SK-N-SH (cell line): ENCODE measurements at regions not wholly inside any gene's neighbourhood (a gene's known extent, or its start where the extent isn't known, plus 50 kb on each side); places are given as distances from the start of the nearest gene placed in this dataset.

Source experiments
- CTCF ChIA-PET: fragments of 300-600, 350-600 bp; formaldehyde crosslinking; extraction: SDS; loops from one replicate; lab custom pipeline; 2021; lab: Yijun Ruan, JAX
- POLR2A ChIA-PET: fragments of 350-600 bp; sonication (Branson Sonifier 250); formaldehyde crosslinking; extraction: SDS; loops from one replicate; lab custom pipeline; 2020; ENCODE audit warnings: antibody characterized with exemption, inconsistent platforms; lab: Yijun Ruan, JAX
- DNase-seq: peaks from one replicate; pipeline ENCODE4 v3.0.0; 2012
- H2AFZ ChIP-seq: fragments of 200-600 bp; sonication (generic); 2 replicates; pipeline ENCODE4 v1.8.1; 2016; ENCODE audit warnings: antibody characterized with exemption, mild to moderate bottlenecking, low read depth
- H3F3A ChIP-seq: fragments of 200-600 bp; sonication (generic); replicated peaks from 2 replicates; pipeline ENCODE3; 2016; ENCODE audit warnings: antibody characterized with exemption, mild to moderate bottlenecking; ENCODE audit not compliant: insufficient read depth
- H3K27ac ChIP-seq, 2 experiments: fragments of 200-500 bp in 1 of 2; fragments of 200-600 bp in 1 of 2; sonication (Bioruptor generic) in 1 of 2; sonication (generic), shearing (Covaris generic) in 1 of 2; 2 replicates each; pipeline versions ENCODE4 v1.5.1 to v1.6.1; 2014 to 2016; ENCODE audit warnings: low read depth in 2 of 2, inconsistent platforms in 1 of 2, low read length in 1 of 2, mild to moderate bottlenecking in 1 of 2, mixed read lengths in 1 of 2
- H3K27me3 ChIP-seq: fragments of 200-600 bp; sonication (generic), shearing (Covaris generic); 2 replicates; pipeline ENCODE4 v1.6.1; 2016; ENCODE audit warnings: mixed run types; ENCODE audit not compliant: insufficient read depth
- H3K36me3 ChIP-seq, 2 experiments: fragments of 200-500 bp in 1 of 2; fragments of 200-600 bp in 1 of 2; sonication (Bioruptor generic) in 1 of 2; sonication (generic) in 1 of 2; replicated peaks in 1 of 2; 2 replicates each; pipeline versions ENCODE3 to v1.5.1; 2014 to 2016; ENCODE audit warnings: low read length in 1 of 2, mild to moderate bottlenecking in 1 of 2; ENCODE audit not compliant: insufficient read depth in 2 of 2, control insufficient read depth in 1 of 2
- H3K4me1 ChIP-seq, 2 experiments: fragments of 200-500 bp in 1 of 2; fragments of 200-600 bp in 1 of 2; sonication (Bioruptor generic) in 1 of 2; sonication (generic), shearing (Covaris generic) in 1 of 2; 2 replicates each; pipeline versions ENCODE4 v1.5.1 to v1.6.1; 2014 to 2016; ENCODE audit warnings: low read depth in 1 of 2, low read length in 1 of 2, mixed run types in 1 of 2; ENCODE audit not compliant: insufficient read depth in 2 of 2, control insufficient read depth in 1 of 2
- H3K4me2 ChIP-seq: fragments of 200-600 bp; sonication (generic), shearing (Covaris generic); 2 replicates; pipeline ENCODE4 v1.6.1; 2017; ENCODE audit warnings: mixed run types
- H3K4me3 ChIP-seq, 2 experiments: fragments of 200-500 bp in 1 of 2; fragments of 200-600 bp in 1 of 2; sonication (Bioruptor generic) in 1 of 2; sonication (generic), shearing (Covaris generic) in 1 of 2; 2 replicates each; pipeline versions ENCODE4 v1.5.1 to v1.8.1; 2014 to 2016; ENCODE audit warnings: low read depth in 2 of 2, inconsistent platforms in 1 of 2, low read length in 1 of 2, mild to moderate bottlenecking in 1 of 2, mixed read lengths in 1 of 2, moderate library complexity in 1 of 2
- H3K79me2 ChIP-seq: fragments of 200-600 bp; sonication (generic); 2 replicates; pipeline ENCODE4 v1.8.1; 2017; ENCODE audit warnings: mild to moderate bottlenecking; ENCODE audit not compliant: insufficient read depth
- H3K9ac ChIP-seq: fragments of 200-600 bp; sonication (generic); 2 replicates; pipeline ENCODE4 v1.6.1; 2017; ENCODE audit warnings: mixed run types
- H3K9me2 ChIP-seq: fragments of 200-600 bp; sonication (generic); 2 replicates; pipeline ENCODE4 v1.6.1; 2017; ENCODE audit warnings: mixed run types
- H3K9me3 ChIP-seq: fragments of 200-600 bp; sonication (generic); 2 replicates; pipeline ENCODE4 v1.6.1; 2017; ENCODE audit warnings: mixed run types, mild to moderate bottlenecking, moderate library complexity
- H4K20me1 ChIP-seq: fragments of 200-600 bp; sonication (generic); 2 replicates; pipeline ENCODE4 v1.6.1; 2017; ENCODE audit warnings: mild to moderate bottlenecking, mixed run types; ENCODE audit not compliant: insufficient read depth
- FOXM1 ChIP-seq: IDR thresholded peaks from 2 replicates; pipeline ENCODE4 v1.4.0; 2012; ENCODE audit warnings: low read depth, mild to moderate bottlenecking
- GABPA ChIP-seq: IDR thresholded peaks from 2 replicates; pipeline ENCODE4 v1.4.0; 2012; ENCODE audit warnings: low read depth, mild to moderate bottlenecking
- MAX ChIP-seq: IDR thresholded peaks from 2 replicates; pipeline ENCODE4 v1.4.0; 2012; ENCODE audit warnings: low read depth
- MXI1 ChIP-seq: IDR thresholded peaks from 2 replicates; pipeline ENCODE4 v1.6.1; 2012; ENCODE audit warnings: mild to moderate bottlenecking, low read depth, low read length, improper control_type of control experiment
- NRF1 ChIP-seq: IDR thresholded peaks from 2 replicates; pipeline ENCODE4 v1.6.1; 2012; ENCODE audit warnings: low read depth, mild to moderate bottlenecking, low read length
- POLR2AphosphoS5 ChIP-seq: IDR thresholded peaks from 2 replicates; pipeline ENCODE4 v1.6.1; 2012; ENCODE audit warnings: low read depth, low read length
- RAD21 ChIP-seq: IDR thresholded peaks from 2 replicates; pipeline ENCODE4 v1.6.1; 2012; ENCODE audit warnings: mild to moderate bottlenecking, low read length
- REST ChIP-seq: IDR thresholded peaks from 2 replicates; pipeline ENCODE4 v1.6.1; 2012; ENCODE audit warnings: mild to moderate bottlenecking, low read depth, low read length, moderate library complexity
- RFX5 ChIP-seq: IDR thresholded peaks from 2 replicates; pipeline ENCODE4 v1.6.1; 2012; ENCODE audit warnings: mild to moderate bottlenecking, improper control_type of control experiment, low read length
- TAF1 ChIP-seq: IDR thresholded peaks from 2 replicates; pipeline ENCODE4 v1.6.1; 2012; ENCODE audit warnings: low read depth, mild to moderate bottlenecking, low read length, moderate library complexity, borderline replicate concordance
- TCF12 ChIP-seq: IDR thresholded peaks from 2 replicates; pipeline ENCODE4 v1.4.0; 2012
- TEAD4 ChIP-seq: IDR thresholded peaks from 2 replicates; pipeline ENCODE4 v1.4.0; 2012; ENCODE audit warnings: mild to moderate bottlenecking, borderline replicate concordance; ENCODE audit not compliant: insufficient read depth
- YY1 ChIP-seq: IDR thresholded peaks from 2 replicates; pipeline ENCODE4 v1.4.0; 2012; ENCODE audit warnings: low read depth, mild to moderate bottlenecking
- WGBS: methylation state at CpG from one replicate; pipeline ENCODE4 v1.1.6; 2017; ENCODE audit warnings: low lambda C conversion rate; 5-methylcytosine and 5-hydroxymethylcytosine counted together
- TF ChIP-seq, protein P1 (sequence below): fragments of 150-350 bp; IDR thresholded peaks from 2 replicates; pipeline ENCODE4 v1.6.1; 2016; ENCODE audit warnings: mild to moderate bottlenecking, low read depth, low read length
- TF ChIP-seq, protein P2 (sequence below): IDR thresholded peaks from 2 replicates; pipeline ENCODE4 v1.4.0; 2012; ENCODE audit warnings: low read depth, borderline replicate concordance

GRCh38 chr16:9351440-9351839 is 260.0 kb downstream of the HAPSTR1 start:
- ChIA-PET CTCF (interaction anchor here (2.3 kb wide), 1 partner anchor 46 kb away, joined by 4 read pairs; no protein-coding TSS in a partner anchor), POLR2A (no interaction called here)
- Histone ChIP-seq H3K27me3 (no peaks in the 10 kb centered on the region), H3K4me3 (no peak overlapping the region), H3K4me2 (no peak overlapping the region), H3K9ac (no peak overlapping the region), H3K4me1 (no peaks in the 10 kb centered on the region), H2AFZ (no peak overlapping the region), H3F3A (no peaks in the 10 kb centered on the region), H3K9me2 (no peaks in the 10 kb centered on the region; the same call in 1 of the 2 replicates), H3K9me3 (0 out of 2 replicates have a peak, but pooled peaks cover 7% of the 10 kb centered on the region), H3K79me2 (no peaks in the 10 kb centered on the region), H3K27ac (no peak overlapping the region), H3K36me3 (no peaks in the 10 kb centered on the region), H4K20me1 (no peaks in the 10 kb centered on the region)
- WGBS = 23% methylated on average over 5 of the region's 6 CpGs
- no peak for TF ChIP-seq RFX5
- TF ChIP-seq FOXM1 = no peak
- TF ChIP-seq, protein P1, sequence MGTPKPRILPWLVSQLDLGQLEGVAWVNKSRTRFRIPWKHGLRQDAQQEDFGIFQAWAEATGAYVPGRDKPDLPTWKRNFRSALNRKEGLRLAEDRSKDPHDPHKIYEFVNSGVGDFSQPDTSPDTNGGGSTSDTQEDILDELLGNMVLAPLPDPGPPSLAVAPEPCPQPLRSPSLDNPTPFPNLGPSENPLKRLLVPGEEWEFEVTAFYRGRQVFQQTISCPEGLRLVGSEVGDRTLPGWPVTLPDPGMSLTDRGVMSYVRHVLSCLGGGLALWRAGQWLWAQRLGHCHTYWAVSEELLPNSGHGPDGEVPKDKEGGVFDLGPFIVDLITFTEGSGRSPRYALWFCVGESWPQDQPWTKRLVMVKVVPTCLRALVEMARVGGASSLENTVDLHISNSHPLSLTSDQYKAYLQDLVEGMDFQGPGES = no peak
- no peak for TF ChIP-seq YY1
- no peak for TF ChIP-seq MXI1
- TF ChIP-seq TCF12 = no peak
- TF ChIP-seq REST = no peak
- no peak for TF ChIP-seq MAX
- no peak for TF ChIP-seq POLR2AphosphoS5
- TF ChIP-seq, protein P2, sequence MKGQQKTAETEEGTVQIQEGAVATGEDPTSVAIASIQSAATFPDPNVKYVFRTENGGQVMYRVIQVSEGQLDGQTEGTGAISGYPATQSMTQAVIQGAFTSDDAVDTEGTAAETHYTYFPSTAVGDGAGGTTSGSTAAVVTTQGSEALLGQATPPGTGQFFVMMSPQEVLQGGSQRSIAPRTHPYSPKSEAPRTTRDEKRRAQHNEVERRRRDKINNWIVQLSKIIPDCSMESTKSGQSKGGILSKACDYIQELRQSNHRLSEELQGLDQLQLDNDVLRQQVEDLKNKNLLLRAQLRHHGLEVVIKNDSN = no peak
- no peak for TF ChIP-seq GABPA
- no peak for TF ChIP-seq TEAD4
- TF ChIP-seq RAD21 = no peak
- no peak for TF ChIP-seq TAF1
- TF ChIP-seq NRF1 = no peak
- no peak for DNase-seq
